ENCODE measurements at regions not wholly inside any gene's neighbourhood (a gene's known extent, or its start where the extent isn't known, plus 50 kb on each side); places are given as distances from the start of the nearest gene placed in this dataset.

GRCh38 chr2:8355102-8355859 is 326.6 kb upstream of the ID2 start:
- Mint-ChIP-seq H3K9me3 (peaks cover 8% of the 10 kb centered on the region), H3K36me3 (ENCODE audit: low read depth) (no peaks in the 10 kb centered on the region), H3K4me3 (no peak overlapping the region), H3K27ac (no peak overlapping the region), H3K4me1 (no peaks in the 10 kb centered on the region), H3K27me3 (ENCODE audit: insufficient read depth) (peaks cover 2% of the 10 kb centered on the region)
- Histone ChIP-seq H3K4me1 (ENCODE audit: control insufficient read depth, insufficient read depth, low read length) (no peaks in the 10 kb centered on the region), H3K27ac (ENCODE audit: low read depth, low read length) (no peak overlapping the region), H3K27me3 (ENCODE audit: control insufficient read depth, insufficient read depth, low read length, poor library complexity, severe bottlenecking) (no peaks in the 10 kb centered on the region), H3K4me3 (ENCODE audit: low read length) (no peak overlapping the region), H3K36me3 (ENCODE audit: control insufficient read depth, insufficient read depth, low read length) (no peaks in the 10 kb centered on the region), H3K9me3 (ENCODE audit: control insufficient read depth, low read length) (no peaks in the 10 kb centered on the region), H3K9ac (ENCODE audit: extremely low read depth, low read length, poor library complexity, severe bottlenecking) (no peak overlapping the region)
- DNase-seq = no peak
- TF ChIP-seq CTCF (conservative IDR thresholded peaks at IDR 0.05) = no peak
- 95% methylated on average over 6 to 7 of the region's 7 CpGs for WGBS, 2 experiments (ENCODE audit: insufficient coverage in 1 of 2, insufficient read length in 1 of 2)

GRCh38 chr2:8357738-8358518 is 323.9 kb upstream of the ID2 start:
- Histone ChIP-seq H3K9me3 (ENCODE audit: control insufficient read depth, low read length) (no peaks in the 10 kb centered on the region), H3K4me1 (ENCODE audit: control insufficient read depth, insufficient read depth, low read length) (no peaks in the 10 kb centered on the region), H3K4me3 (ENCODE audit: low read length) (no peak overlapping the region), H3K9ac (ENCODE audit: extremely low read depth, low read length, poor library complexity, severe bottlenecking) (no peak overlapping the region), H3K27ac (ENCODE audit: low read depth, low read length) (no peak overlapping the region), H3K36me3 (ENCODE audit: control insufficient read depth, insufficient read depth, low read length) (no peaks in the 10 kb centered on the region), H3K27me3 (ENCODE audit: control insufficient read depth, insufficient read depth, low read length, poor library complexity, severe bottlenecking) (no peaks in the 10 kb centered on the region)
- no peak for TF ChIP-seq CTCF (conservative IDR thresholded peaks at IDR 0.05)
- DNase-seq = no peak
- H3K27ac Mint-ChIP-seq = no peak overlapping the region
- H3K4me3 Mint-ChIP-seq = no peak overlapping the region
- no peaks in the 10 kb centered on the region for H3K36me3 Mint-ChIP-seq (ENCODE audit: low read depth)
- 90 to 97% methylated on average over 5 to 8 of the region's 8 CpGs for WGBS, 2 experiments (ENCODE audit: insufficient coverage in 1 of 2, insufficient read length in 1 of 2)
- peaks cover 8% of the 10 kb centered on the region for H3K4me1 Mint-ChIP-seq
- H3K9me3 Mint-ChIP-seq = peaks cover 8% of the 10 kb centered on the region
- peaks cover 2% of the 10 kb centered on the region for H3K27me3 Mint-ChIP-seq (ENCODE audit: insufficient read depth)

- no peak overlapping the region for H3K27ac ChIP-seq (ENCODE audit: low read depth, low read length)
- H3K36me3 ChIP-seq (ENCODE audit: control insufficient read depth, insufficient read depth, low read length) = no peaks in the 10 kb centered on the region
- no peaks in the 10 kb centered on the region for H3K27me3 Mint-ChIP-seq (ENCODE audit: insufficient read depth)
- no peak for DNase-seq
- no peak for TF ChIP-seq CTCF (conservative IDR thresholded peaks at IDR 0.05)
- no peaks in the 10 kb centered on the region for H3K27me3 ChIP-seq (ENCODE audit: control insufficient read depth, insufficient read depth, low read length, poor library complexity, severe bottlenecking)
- no peak overlapping the region for H3K4me3 Mint-ChIP-seq
- no peak overlapping the region for H3K4me3 ChIP-seq (ENCODE audit: low read length)
- H3K36me3 Mint-ChIP-seq (ENCODE audit: low read depth) = no peaks in the 10 kb centered on the region
- no peaks in the 10 kb centered on the region for H3K9me3 Mint-ChIP-seq
- no peaks in the 10 kb centered on the region for H3K9me3 ChIP-seq (ENCODE audit: control insufficient read depth, low read length)
- H3K27ac Mint-ChIP-seq = no peak overlapping the region
- no peak overlapping the region for H3K9ac ChIP-seq (ENCODE audit: extremely low read depth, low read length, poor library complexity, severe bottlenecking)
- H3K4me1 Mint-ChIP-seq = peaks cover 17% of the 10 kb centered on the region
- H3K4me1 ChIP-seq (ENCODE audit: control insufficient read depth, insufficient read depth, low read length) = no peaks in the 10 kb centered on the region
- WGBS, 2 experiments (ENCODE audit: insufficient coverage in 1 of 2, insufficient read length in 1 of 2) = 89 to 98% methylated on average over 4 to 8 of the region's 8 CpGs
Measured at GRCh38 chr2:8361930-8362329, 319.9 kb upstream of the ID2 start.

Measured in endodermal cell (in vitro differentiated cells).